AG09309 (cell line): ENCODE measurements at regions not wholly inside any gene's neighbourhood (a gene's known extent, or its start where the extent isn't known, plus 50 kb on each side); places are given as distances from the start of the nearest gene placed in this dataset.

Experiments used
- DNase-seq: peaks from one replicate; pipeline ENCODE4 v3.0.0-alpha.2; 2010; ENCODE audit warnings: low read depth
- H3K4me3 ChIP-seq: 2 replicates; pipeline ENCODE4 v1.5.1; 2011; ENCODE audit warnings: mild to moderate bottlenecking, low read depth, low read length, moderate library complexity; ENCODE audit not compliant: control insufficient read depth
- CTCF ChIP-seq: IDR thresholded peaks from 2 replicates; pipeline ENCODE4 v1.5.1; 2011; ENCODE audit warnings: mild to moderate bottlenecking, low read depth, low read length, inconsistent platforms; ENCODE audit not compliant: insufficient read depth, control insufficient read depth; ENCODE audit errors: missing control alignments

DNA sequence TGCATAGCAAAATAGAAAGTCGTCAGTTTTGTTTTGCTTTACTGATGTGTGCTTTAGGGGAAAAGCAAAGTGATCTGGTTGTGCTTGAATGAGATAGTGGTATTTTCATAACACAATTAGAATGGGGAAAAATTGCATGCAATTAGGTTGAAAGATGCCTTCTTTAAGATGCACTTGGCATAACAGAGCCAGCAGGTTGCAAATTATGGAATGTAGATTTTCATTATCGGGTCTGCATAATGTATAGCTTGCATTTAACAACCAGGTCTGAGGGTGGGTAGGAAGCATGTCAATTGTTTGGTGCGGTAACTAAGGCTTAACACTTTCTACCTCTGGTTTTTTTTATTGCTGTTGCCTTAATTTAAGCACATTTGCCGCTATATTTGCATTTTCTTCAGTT, 370.7 kb upstream of the MCTP2 start:
- no peak overlapping the region for H3K4me3 ChIP-seq
- no peak for DNase-seq
- TF ChIP-seq CTCF: no peak

DNA sequence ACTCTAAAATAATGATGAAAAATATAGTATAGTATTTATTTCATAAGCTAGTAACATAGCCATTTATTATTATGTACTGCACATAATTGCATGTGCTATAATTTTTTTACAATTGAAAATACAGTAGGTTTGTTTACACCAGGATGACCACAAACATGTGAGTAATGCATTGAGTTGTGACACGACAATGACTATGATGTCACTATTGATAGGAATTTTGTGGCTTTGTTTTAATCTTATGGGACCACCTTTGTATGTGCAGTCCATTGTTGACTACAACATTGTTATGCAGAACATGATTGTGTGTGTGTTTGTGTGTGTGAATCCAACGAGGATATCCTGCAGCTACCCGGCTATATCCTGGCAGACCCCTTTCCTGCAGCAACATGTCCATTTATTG, 372.2 kb upstream of the MCTP2 start:
- no peak for TF ChIP-seq CTCF
- no peak for DNase-seq

GRCh38 chr15:93855181-93855826, 376.1 kb upstream of the MCTP2 start:
- no peak overlapping the region for H3K4me3 ChIP-seq
- no peak for TF ChIP-seq CTCF
- no peak for DNase-seq

More for the DNA sequence above, 372.2 kb upstream of the MCTP2 start:
- H3K4me3 ChIP-seq: no peak overlapping the region

DNA sequence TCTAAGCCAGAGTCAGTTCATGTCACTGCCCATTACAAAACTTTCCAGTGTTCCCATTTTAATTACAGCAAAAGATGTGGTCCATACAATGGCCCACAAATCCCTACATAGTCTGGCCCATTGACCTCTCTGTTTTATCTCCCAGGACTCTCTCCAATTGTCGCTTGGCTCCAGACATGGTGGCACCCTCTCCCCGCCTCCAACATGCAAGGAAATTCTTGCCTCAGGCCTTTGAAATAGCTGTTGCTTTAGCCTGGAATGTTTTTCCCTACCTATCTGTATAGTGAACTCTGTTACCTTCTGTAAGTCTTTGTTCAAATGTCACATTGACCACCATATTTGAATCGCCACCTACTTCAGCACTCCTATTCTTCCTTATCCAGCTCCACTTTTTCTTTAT, 377.3 kb upstream of the MCTP2 start:
- no peak overlapping the region for H3K4me3 ChIP-seq
- TF ChIP-seq CTCF: no peak
- DNase-seq: no peak

GRCh38 chr15:93852761-93853160, 378.6 kb upstream of the MCTP2 start:
- no peak overlapping the region for H3K4me3 ChIP-seq
- TF ChIP-seq CTCF: no peak
- no peak for DNase-seq

DNA sequence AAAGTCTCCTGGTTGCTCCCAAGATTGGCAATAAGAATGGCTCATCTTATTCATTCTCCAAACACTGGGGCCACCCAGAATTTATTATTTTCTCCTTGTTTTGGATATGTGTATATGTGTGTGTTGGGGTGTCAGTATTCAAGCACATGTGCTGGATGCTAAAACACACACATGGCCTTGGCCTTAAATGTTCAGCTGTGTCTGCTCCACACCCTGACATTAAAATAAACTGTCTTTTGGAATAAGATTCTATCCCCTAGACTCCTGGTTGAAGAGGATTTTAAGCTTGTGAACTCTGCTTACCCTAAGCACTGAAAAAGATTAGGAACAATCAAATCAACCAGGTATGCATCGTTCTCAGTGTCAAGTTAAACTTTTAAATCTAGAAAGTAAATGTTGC, 382.9 kb upstream of the MCTP2 start:
- H3K4me3 ChIP-seq: no peak overlapping the region
- no peak for TF ChIP-seq CTCF
- DNase-seq: no peak

DNA sequence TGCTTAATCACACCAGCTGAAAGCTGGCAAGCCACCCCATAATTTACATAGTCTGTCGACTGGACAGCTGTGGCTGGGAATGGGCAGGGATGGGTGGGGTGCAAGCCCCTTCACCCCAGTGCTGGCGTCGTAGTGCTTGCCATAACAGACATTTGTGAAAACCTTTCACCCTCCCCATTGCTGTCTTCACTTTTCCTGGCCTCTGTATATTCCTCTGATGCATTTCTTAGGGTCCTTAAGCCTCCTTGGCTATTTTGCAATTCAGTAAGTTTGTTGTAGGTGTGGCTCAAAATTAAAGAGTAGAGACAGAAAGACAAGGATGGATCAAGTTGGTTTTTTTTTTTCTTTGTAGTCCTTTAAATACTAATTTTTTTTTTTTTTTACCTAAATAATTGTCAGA, 383.3 kb upstream of the MCTP2 start:
- no peak for TF ChIP-seq CTCF
- DNase-seq: no peak
- no peak overlapping the region for H3K4me3 ChIP-seq
